Limb (tissue), 2 donors: ENCODE measurements at regions not wholly inside any gene's neighbourhood (a gene's known extent, or its start where the extent isn't known, plus 50 kb on each side); places are given as distances from the start of the nearest gene placed in this dataset.
A peak's percentile ranks its signal among the peaks of the same experiment; 100 is the strongest.

Source experiments
- DNase-seq, 2 donors: peaks; one replicate each; pipeline ENCODE4 v3.0.0-alpha.2; 2016; ENCODE audit errors: extremely low spot score in 2 of 2

DNA sequence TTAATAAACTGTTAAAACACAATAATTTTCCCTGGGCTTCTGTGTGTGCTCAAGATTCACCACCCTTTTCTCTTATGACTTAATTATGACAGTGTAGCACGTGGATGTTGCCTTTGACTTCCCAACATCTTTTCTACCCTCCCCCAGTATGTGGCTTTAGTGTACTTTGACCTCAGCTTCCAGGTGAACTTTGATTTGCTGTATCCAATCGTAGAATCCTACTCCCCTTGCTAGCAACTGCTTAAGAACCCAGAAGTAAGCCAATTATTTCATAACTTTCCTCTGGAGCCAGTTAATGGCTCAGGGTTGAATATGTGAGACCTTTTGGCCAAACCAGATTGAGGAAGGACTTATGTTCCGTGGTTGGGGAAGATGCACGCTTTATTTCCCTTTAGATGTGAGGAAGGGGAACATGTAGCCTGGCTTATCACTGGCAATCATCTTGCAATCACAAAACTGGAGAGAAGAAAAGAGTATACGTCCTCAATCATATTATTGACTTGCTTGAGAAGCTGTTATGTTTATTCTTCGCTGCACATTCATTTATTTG, 259.6 kb upstream of the ATP2B1 start:
- DNase-seq, result no peak

DNA sequence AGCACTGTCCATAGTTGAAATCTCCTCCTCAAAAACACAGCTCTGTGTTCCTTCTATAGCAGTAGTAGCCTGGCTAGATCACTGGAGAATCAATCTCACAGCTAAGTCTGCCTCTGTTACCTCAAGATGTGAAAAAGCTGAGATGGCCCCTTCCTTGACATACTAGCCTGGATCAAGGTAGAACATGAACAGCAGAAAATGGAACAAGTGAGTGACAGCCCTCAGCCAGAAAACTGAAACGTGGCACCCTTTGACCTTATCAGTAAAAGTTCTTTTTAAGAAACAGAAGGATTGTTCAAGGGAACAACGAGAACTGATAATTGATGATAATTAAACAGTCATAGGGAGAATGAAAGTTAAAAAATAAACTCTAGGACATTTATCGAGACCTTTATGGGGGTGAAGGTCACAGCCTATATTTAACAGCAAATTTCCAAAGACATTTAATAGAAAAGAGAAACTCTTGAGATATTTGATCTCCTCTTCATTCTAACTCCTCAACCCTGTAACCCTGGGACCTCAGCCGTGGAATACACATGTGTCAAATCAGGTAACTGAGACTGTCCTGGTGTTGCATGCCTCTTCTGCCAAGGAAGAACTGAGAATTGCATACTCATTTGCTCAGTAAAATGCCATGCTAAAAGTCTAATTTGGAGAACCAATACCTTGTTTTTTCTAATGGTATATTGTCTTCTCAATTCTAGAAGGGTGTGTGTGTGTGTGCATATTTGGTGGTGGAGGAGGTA, 258.0 kb upstream of the ATP2B1 start:
- no peak for DNase-seq

DNA sequence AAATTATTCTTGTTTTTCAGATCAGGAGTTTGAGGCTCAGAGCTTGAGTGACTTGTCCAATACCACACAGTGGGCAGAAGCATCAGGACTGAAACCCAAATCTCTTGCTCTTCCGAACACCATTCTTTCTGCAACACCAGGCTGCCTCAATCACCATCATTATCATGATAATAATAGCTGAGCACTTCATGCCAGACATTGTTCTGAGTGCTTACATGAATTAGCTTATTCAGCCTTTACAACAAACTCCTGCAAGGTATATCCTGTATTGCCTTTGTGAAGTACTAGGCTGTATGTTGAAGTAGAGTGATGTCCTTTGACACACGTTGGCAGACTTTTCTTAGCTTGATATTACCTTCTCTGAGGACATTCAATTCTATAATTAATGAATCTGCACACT, 257.4 kb upstream of the ATP2B1 start:
- DNase-seq, result no peak

- DNase-seq, result no peak
Measured at GRCh38 chr12:89962648-89963047, 254.0 kb upstream of the ATP2B1 start.

- no peak for DNase-seq
Measured at GRCh38 chr12:89960607-89961394, 252.2 kb upstream of the ATP2B1 start.

- DNase-seq, result no peak
Measured at GRCh38 chr12:89960011-89960507, 251.4 kb upstream of the ATP2B1 start.

DNA sequence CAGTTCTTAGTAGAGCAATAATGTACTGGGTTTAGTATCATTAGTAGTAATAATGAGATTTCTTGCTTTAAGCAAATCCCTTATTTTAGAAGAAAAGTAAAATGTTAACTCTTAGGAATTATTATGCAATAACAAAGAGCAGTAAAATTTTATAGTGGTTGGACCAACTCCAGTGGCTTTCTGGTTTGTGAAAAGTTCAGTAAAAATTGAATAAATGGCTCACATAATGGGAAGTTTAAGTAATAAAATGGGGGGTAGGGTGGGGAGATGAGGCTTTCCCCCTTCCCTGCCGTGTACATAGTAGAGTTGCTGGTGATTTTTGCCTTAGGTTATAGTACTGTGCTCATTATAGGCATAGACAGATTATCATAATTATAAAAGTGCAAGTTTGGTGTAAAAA, 250.5 kb upstream of the ATP2B1 start:
- no peak for DNase-seq

DNA sequence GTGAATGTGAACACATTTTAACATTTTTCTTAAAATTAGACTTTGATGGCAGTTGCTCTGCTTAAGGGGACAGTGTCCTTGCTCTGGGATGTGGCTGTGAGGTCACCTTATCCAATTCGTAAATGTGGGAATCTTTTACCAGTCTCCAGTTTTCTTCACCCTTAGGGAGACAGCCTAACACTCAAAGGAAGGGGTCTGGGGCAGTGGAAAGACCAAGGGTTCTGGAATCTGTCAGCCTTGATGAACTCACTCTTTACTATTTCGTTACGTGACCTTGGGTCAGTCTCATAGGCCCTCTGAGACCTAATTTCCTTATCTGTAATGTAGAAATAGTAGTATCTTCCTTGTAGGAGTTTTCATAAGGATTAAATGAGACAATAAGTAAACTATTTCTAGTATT, 245.6 kb upstream of the ATP2B1 start:
- DNase-seq, result no peak

GRCh38 chr12:89951694-89952060, 243.0 kb upstream of the ATP2B1 start:
- no peak for DNase-seq

- no peak for DNase-seq
Measured at GRCh38 chr12:89951050-89951693, 242.5 kb upstream of the ATP2B1 start.

DNA sequence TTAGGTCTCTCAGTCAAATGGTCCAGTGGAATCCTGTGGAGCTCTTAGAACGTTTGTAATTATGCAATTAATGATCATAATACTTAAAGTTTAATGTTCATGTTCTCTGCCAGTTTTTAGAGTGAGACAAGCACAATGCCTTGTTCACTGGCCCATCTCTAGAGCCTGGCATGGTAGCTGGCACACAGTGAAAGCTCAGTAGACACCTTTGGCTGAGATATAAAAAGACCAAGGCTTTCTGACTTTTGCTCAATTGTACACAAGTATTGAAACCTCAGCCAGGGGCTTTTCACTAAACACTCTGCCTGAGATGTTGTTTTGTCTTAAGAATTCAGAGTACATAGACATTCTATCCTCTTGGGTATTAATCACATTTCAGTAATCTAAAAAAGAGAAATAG, 241.8 kb upstream of the ATP2B1 start:
- DNase-seq, result no peak

- DNase-seq, result peak in 1 of 2 donors; percentile 52
Measured at GRCh38 chr12:89949457-89950195, 241.0 kb upstream of the ATP2B1 start.

GRCh38 chr12:89948271-89949175, 239.9 kb upstream of the ATP2B1 start:
- no peak for DNase-seq

GRCh38 chr12:89947437-89948270, 239.0 kb upstream of the ATP2B1 start:
- peak; percentile 36 to 42 for DNase-seq

GRCh38 chr12:89946518-89947135, 238.0 kb upstream of the ATP2B1 start:
- no peak for DNase-seq

DNA sequence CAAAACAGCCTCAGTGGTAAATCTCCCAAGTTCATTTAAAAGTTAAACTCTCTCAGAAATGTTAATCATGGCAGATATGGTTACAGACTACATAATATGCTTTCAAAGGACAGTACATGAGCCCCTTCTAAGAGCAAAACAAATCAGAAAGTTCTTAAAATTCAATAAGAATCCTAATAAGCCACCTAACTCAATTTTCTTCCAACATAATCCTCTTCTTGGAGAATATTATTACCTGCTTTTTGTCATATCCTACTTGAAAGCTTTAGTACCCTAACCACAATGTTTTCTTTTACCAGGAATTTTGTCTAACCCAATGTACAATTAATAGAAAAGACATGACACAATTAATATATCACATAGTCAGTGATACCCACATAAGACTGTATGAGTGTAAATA, 236.5 kb upstream of the ATP2B1 start:
- DNase-seq, result no peak

DNA sequence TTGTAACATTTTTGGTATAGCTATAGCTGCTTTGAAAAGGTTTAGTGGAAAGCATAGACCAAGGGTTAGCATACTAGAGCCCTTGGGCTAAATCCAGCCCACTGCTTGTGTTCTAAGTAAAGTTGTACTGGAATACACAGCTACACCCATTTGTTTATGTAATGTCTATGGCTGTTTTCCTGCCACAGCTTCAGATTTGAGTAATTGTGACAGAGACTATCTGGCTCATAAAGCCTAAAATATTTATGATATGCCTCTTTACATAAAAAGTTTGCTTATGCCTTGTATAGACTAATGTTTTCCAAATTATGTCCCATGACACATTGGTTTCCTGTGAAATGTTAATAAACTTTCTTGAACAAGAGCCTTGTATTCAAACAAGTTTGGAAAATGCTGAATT, 234.8 kb upstream of the ATP2B1 start:
- DNase-seq, result no peak

DNA sequence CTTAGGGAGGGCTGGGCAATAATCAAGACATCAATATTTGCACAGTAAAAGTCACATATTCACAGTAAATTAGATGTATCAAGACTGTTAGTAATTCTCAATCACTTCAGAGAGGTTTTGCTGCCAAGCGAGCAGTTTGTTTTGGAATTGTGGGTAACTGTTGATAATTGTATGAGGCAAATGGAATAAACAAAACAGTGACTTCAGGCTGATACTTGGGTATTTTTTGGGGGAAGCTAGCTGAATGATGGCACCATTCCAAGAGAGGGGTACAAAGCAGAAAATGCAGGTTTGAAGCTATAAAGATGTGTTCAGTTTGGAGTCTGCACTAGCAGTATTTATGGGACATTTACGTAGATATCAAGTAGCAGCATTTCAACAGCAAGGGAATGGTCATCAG, 232.8 kb upstream of the ATP2B1 start:
- no peak for DNase-seq
